B cell (primary cell): ENCODE measurements at regions not wholly inside any gene's neighbourhood (a gene's known extent, or its start where the extent isn't known, plus 50 kb on each side); places are given as distances from the start of the nearest gene placed in this dataset.

Experiments
- EZH2 ChIP-seq: IDR thresholded peaks from 2 replicates; pipeline ENCODE4 v1.6.1; 2012; ENCODE audit warnings: borderline replicate concordance, low read depth, mild to moderate bottlenecking, moderate library complexity, low read length; ENCODE audit not compliant: insufficient read depth, poor library complexity, severe bottlenecking
- TF ChIP-seq, protein P1 (sequence below): fragments of 200-600 bp; IDR thresholded peaks from one replicate; pipeline ENCODE4 v1.8.0; 2022; ENCODE audit warnings: antibody characterized with exemption, mild to moderate bottlenecking

- TF ChIP-seq, protein P1, sequence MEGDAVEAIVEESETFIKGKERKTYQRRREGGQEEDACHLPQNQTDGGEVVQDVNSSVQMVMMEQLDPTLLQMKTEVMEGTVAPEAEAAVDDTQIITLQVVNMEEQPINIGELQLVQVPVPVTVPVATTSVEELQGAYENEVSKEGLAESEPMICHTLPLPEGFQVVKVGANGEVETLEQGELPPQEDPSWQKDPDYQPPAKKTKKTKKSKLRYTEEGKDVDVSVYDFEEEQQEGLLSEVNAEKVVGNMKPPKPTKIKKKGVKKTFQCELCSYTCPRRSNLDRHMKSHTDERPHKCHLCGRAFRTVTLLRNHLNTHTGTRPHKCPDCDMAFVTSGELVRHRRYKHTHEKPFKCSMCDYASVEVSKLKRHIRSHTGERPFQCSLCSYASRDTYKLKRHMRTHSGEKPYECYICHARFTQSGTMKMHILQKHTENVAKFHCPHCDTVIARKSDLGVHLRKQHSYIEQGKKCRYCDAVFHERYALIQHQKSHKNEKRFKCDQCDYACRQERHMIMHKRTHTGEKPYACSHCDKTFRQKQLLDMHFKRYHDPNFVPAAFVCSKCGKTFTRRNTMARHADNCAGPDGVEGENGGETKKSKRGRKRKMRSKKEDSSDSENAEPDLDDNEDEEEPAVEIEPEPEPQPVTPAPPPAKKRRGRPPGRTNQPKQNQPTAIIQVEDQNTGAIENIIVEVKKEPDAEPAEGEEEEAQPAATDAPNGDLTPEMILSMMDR, result no peak
- no peak for TF ChIP-seq EZH2
Measured at GRCh38 chr9:106678273-106678672, 184.7 kb upstream of the ZNF462 start.
